GM10266 (cell line): ENCODE measurements at regions not wholly inside any gene's neighbourhood (a gene's known extent, or its start where the extent isn't known, plus 50 kb on each side); places are given as distances from the start of the nearest gene placed in this dataset.

Experiments used
- DNase-seq: peaks from one replicate; pipeline ENCODE4 v3.0.0; 2012; ENCODE audit errors: extremely low spot score
- CTCF ChIP-seq: IDR thresholded peaks from 2 replicates; pipeline ENCODE4 v1.5.1; 2012; ENCODE audit warnings: mild to moderate bottlenecking, low read depth; ENCODE audit not compliant: control insufficient read depth, insufficient read depth; ENCODE audit errors: missing control alignments

GRCh38 chr9:88660611-88661010, 125.6 kb downstream of the NXNL2 start:
- DNase-seq = no peak

GRCh38 chr9:88661759-88662158, 126.8 kb downstream of the NXNL2 start:
- DNase-seq = no peak
- no peak for TF ChIP-seq CTCF

More at GRCh38 chr9:88660611-88661010, 125.6 kb downstream of the NXNL2 start:
- TF ChIP-seq CTCF = no peak

- TF ChIP-seq CTCF = no peak
- DNase-seq = no peak
Observed at GRCh38 chr9:88663771-88664419, 128.9 kb downstream of the NXNL2 start.

- no peak for DNase-seq
Observed at GRCh38 chr9:88664773-88665172, 129.8 kb downstream of the NXNL2 start.

GRCh38 chr9:88672874-88673689, 138.1 kb downstream of the NXNL2 start:
- TF ChIP-seq CTCF = no peak
- no peak for DNase-seq

More at GRCh38 chr9:88664773-88665172, 129.8 kb downstream of the NXNL2 start:
- TF ChIP-seq CTCF = no peak

- DNase-seq = no peak
- TF ChIP-seq CTCF = no peak
Observed at GRCh38 chr9:88673886-88674285, 138.9 kb downstream of the NXNL2 start.

GRCh38 chr9:88676644-88677043, 141.7 kb downstream of the NXNL2 start:
- TF ChIP-seq CTCF = no peak
- no peak for DNase-seq
